ENCODE measurements at regions not wholly inside any gene's neighbourhood (a gene's known extent, or its start where the extent isn't known, plus 50 kb on each side); places are given as distances from the start of the nearest gene placed in this dataset.

DNA sequence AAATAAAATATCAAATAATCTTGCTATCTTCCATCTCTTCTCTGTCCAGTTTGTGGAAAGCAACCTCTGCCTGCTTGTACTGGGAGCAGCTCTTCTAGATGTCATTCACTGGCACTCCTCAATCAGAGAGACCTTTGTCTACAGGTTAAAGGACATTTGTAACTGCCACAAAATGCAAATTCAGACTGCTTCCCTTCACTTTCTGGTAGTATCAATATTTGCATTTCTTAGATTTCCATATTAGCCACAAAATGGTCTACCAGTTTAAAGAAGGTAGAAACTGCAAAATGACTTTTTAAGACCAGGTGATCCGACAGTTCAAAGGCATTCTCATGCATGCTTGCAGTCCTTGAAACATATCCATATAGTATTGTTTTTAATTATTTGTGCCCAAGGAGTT is 51.7 kb upstream of the RCN1 start:
- Histone ChIP-seq H3K4me2 (ENCODE audit: insufficient read depth, insufficient read length, low read length) (no peak overlapping the region), H2AFZ (ENCODE audit: low read length) (no peak overlapping the region), H3K14ac (ENCODE audit: insufficient read depth, low read length) (no peak overlapping the region), H4K8ac (replicated peaks; ENCODE audit: insufficient read length, low read depth, low read length) (no peak overlapping the region), H3K27ac (ENCODE audit: insufficient read length, low read depth, low read length) (no peak overlapping the region), H3K18ac (ENCODE audit: insufficient read length, low read depth, low read length) (no peak overlapping the region), H3K56ac (ENCODE audit: insufficient read length, low read depth, low read length) (no peak overlapping the region), H2BK15ac (ENCODE audit: low read depth, low read length) (no peak overlapping the region), H2AK5ac (ENCODE audit: insufficient read length, low read length) (no peak overlapping the region), H2BK5ac (ENCODE audit: insufficient read length, low read length) (no peak overlapping the region), H3K27me3 (ENCODE audit: insufficient read depth, low read length) (no peaks in the 10 kb centered on the region), H3K79me2 (ENCODE audit: insufficient read depth, low read length) (no peaks in the 10 kb centered on the region), H3K4me1 (ENCODE audit: insufficient read depth, low read length) (no peaks in the 10 kb centered on the region), H4K20me1 (ENCODE audit: control insufficient read depth, insufficient read depth, insufficient read length) (no peaks in the 10 kb centered on the region), H4K5ac (ENCODE audit: insufficient read length, low read depth, low read length) (no peak overlapping the region), H2BK12ac (ENCODE audit: insufficient read length, low read depth, low read length) (no peak overlapping the region), H2BK120ac (ENCODE audit: low read depth, low read length, poor library complexity, severe bottlenecking) (no peak overlapping the region), H3K9me3 (ENCODE audit: control insufficient read depth, low read depth, low read length) (no peaks in the 10 kb centered on the region), H4K91ac (ENCODE audit: insufficient read length, low read depth, low read length) (no peak overlapping the region), H3K9ac (ENCODE audit: extremely low read depth, insufficient read length, low read length) (no peak overlapping the region), H3K4ac (ENCODE audit: low read depth, low read length) (no peak overlapping the region), H3K79me1 (ENCODE audit: insufficient read depth, low read depth, low read length, poor library complexity, severe bottlenecking) (no peaks in the 10 kb centered on the region), H3T11ph (ENCODE audit: low read length) (no peak overlapping the region), H3K23me2 (ENCODE audit: insufficient read length, low read depth, low read length, poor library complexity, severe bottlenecking) (no peaks in the 10 kb centered on the region), H2BK20ac (ENCODE audit: low read depth, low read length, poor library complexity, severe bottlenecking) (no peak overlapping the region), H3K23ac (ENCODE audit: insufficient read length, low read depth, low read length) (no peak overlapping the region)
- Mint-ChIP-seq H3K36me3 (ENCODE audit: insufficient read depth in 1 of 3, low read depth in 3 of 3) (no peaks in the 10 kb centered on the region), H3K4me1 (peaks cover 3% of the 10 kb centered on the region in 2 experiments; a peak in 2 of 4 replicates), H3K9me3 (no peaks in the 10 kb centered on the region), H3K27ac (no peak overlapping the region), H3K4me3 (no peak overlapping the region), H3K27me3 (ENCODE audit: low read depth) (no peaks in the 10 kb centered on the region; the same call in 1 of the 2 replicates)
- TF ChIP-seq, protein P1, sequence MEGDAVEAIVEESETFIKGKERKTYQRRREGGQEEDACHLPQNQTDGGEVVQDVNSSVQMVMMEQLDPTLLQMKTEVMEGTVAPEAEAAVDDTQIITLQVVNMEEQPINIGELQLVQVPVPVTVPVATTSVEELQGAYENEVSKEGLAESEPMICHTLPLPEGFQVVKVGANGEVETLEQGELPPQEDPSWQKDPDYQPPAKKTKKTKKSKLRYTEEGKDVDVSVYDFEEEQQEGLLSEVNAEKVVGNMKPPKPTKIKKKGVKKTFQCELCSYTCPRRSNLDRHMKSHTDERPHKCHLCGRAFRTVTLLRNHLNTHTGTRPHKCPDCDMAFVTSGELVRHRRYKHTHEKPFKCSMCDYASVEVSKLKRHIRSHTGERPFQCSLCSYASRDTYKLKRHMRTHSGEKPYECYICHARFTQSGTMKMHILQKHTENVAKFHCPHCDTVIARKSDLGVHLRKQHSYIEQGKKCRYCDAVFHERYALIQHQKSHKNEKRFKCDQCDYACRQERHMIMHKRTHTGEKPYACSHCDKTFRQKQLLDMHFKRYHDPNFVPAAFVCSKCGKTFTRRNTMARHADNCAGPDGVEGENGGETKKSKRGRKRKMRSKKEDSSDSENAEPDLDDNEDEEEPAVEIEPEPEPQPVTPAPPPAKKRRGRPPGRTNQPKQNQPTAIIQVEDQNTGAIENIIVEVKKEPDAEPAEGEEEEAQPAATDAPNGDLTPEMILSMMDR (conservative IDR thresholded peaks at IDR 0.05), result no peak
- no peak for DNase-seq
- no CpG with 5 or more reads among the region's 1 CpG for WGBS (ENCODE audit: extremely low coverage, insufficient read length, low lambda C conversion rate)
